Transverse colon (tissue), 4 donors: ENCODE measurements at regions not wholly inside any gene's neighbourhood (a gene's known extent, or its start where the extent isn't known, plus 50 kb on each side); places are given as distances from the start of the nearest gene placed in this dataset.

Source experiments
- DNase-seq: peaks from one replicate; pipeline ENCODE4 v3.0.0-alpha.2; 2019
- H3K27ac ChIP-seq, 4 donors: fragments of 200-600 bp; sonication (generic); 2 replicates each; pipeline ENCODE4 v1.5.1; 2016 to 2018; ENCODE audit warnings: inconsistent platforms in 4 of 4
- H3K27me3 ChIP-seq: fragments of 200-600 bp; sonication (generic); 2 replicates; pipeline ENCODE4 v1.5.1; 2017; ENCODE audit warnings: inconsistent platforms
- H3K36me3 ChIP-seq, 4 donors: fragments of 200-600 bp; sonication (generic); 2 replicates each; pipeline ENCODE4 v1.5.1; 2017 to 2019; ENCODE audit warnings: inconsistent platforms in 4 of 4
- H3K4me1 ChIP-seq, 4 donors: fragments of 200-600 bp; sonication (generic); 2 replicates each; pipeline ENCODE4 v1.5.1; 2017 to 2020; ENCODE audit warnings: inconsistent platforms in 4 of 4
- H3K4me3 ChIP-seq, 4 donors: fragments of 200-600 bp; sonication (generic); 1 replicate in 1 of 4; 2 replicates in 3 of 4; pipeline versions ENCODE4 v1.5.1 to v1.6.1; 2017 to 2019; ENCODE audit warnings: inconsistent platforms in 4 of 4
- H3K9me3 ChIP-seq, 2 donors: fragments of 200-600 bp; sonication (generic); 2 replicates each; pipeline ENCODE4 v1.5.1; 2017 to 2019; ENCODE audit warnings: inconsistent platforms in 2 of 2
- EP300 ChIP-seq: sonication (generic); formaldehyde crosslinking; IDR thresholded peaks from one replicate; pipeline ENCODE4 v1.6.1; 2017; ENCODE audit warnings: antibody characterized with exemption, low read depth
- POLR2A ChIP-seq: fragments of 450-650 bp; IDR thresholded peaks from one replicate; pipeline ENCODE4 v1.6.1; 2016; ENCODE audit warnings: antibody characterized with exemption, mild to moderate bottlenecking, moderate library complexity
- POLR2AphosphoS5 ChIP-seq, 3 donors: sonication (generic); formaldehyde crosslinking; IDR thresholded peaks; one replicate each; pipeline ENCODE4 v1.6.1; 2016; ENCODE audit warnings: antibody characterized with exemption in 3 of 3
- WGBS, 2 donors: methylation state at CpG; one replicate each; pipeline ENCODE4 v1.1.5; 2018; ENCODE audit warnings: low coverage in 1 of 2; 5-methylcytosine and 5-hydroxymethylcytosine counted together
- in situ Hi-C, 4 donors: fragments of 200-750 bp; cut with MboI; loops; one replicate each; pipeline versions ENCODE4 v1.15.0 to v1.15.1; 2017; ENCODE audit warnings: low sequenced_read_pairs in 3 of 4, low pct_ligation_motif_present in 1 of 4, low pct_unique_long_range_greater_than_20kb in 1 of 4
- intact Hi-C: fragments of 100-400 bp; cut with DNase I; formaldehyde crosslinking; loops from one replicate; pipeline ENCODE4 v1.15.1; 2023; ENCODE audit warnings: low total_unique reads
- TF ChIP-seq, protein P1 (sequence below), 5 experiments: fragments of 200-600 bp in 3 of 5; fragments of 450-650 bp in 2 of 5; sonication (generic) in 3 of 5; IDR thresholded peaks; 1 replicate in 2 of 5; 2 replicates in 3 of 5; pipeline ENCODE4 v1.5.1; 2016 to 2017; ENCODE audit warnings: antibody characterized with exemption in 5 of 5, inconsistent platforms in 3 of 5, mild to moderate bottlenecking in 2 of 5, moderate library complexity in 1 of 5

DNA sequence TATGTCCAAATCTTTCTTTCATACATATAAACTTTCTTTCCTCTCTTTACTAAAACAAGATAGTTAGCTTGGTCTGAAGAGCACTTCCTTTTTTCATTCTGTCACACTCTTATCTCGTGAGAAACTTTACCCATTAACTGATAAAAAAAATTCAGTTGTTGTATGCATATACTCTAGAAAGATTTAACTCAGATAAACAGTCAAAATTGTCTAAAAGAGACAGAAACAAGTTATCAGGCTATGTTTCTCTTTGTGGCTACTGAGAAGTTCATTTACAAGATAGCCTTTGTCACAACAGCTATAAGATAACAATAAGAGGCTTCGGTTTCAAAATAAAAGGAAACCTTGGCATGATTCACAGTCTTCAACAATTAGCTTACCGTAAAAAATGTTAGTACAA is 235.7 kb upstream of the ATP10A start:
- intact Hi-C loops (no loop called here), in situ Hi-C loops (loop anchor here in 1 of 4 donors (25.0 kb wide), 2 partner anchors 236 to 662 kb away; partner anchors contain the start of genes ATP10A and UBE3A)
- no peak for DNase-seq
- Histone ChIP-seq H3K36me3 (no peaks in the 10 kb centered on the region), H3K27me3 (no peaks in the 10 kb centered on the region), H3K27ac (no peak overlapping the region), H3K4me1 (no peaks in the 10 kb centered on the region), H3K9me3 (no peaks in the 10 kb centered on the region), H3K4me3 (no peak overlapping the region)
- 24 to 35% methylated on average over 3 of the region's 3 CpGs for WGBS, 2 donors
- TF ChIP-seq, protein P1, sequence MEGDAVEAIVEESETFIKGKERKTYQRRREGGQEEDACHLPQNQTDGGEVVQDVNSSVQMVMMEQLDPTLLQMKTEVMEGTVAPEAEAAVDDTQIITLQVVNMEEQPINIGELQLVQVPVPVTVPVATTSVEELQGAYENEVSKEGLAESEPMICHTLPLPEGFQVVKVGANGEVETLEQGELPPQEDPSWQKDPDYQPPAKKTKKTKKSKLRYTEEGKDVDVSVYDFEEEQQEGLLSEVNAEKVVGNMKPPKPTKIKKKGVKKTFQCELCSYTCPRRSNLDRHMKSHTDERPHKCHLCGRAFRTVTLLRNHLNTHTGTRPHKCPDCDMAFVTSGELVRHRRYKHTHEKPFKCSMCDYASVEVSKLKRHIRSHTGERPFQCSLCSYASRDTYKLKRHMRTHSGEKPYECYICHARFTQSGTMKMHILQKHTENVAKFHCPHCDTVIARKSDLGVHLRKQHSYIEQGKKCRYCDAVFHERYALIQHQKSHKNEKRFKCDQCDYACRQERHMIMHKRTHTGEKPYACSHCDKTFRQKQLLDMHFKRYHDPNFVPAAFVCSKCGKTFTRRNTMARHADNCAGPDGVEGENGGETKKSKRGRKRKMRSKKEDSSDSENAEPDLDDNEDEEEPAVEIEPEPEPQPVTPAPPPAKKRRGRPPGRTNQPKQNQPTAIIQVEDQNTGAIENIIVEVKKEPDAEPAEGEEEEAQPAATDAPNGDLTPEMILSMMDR (IDR thresholded peaks at IDR 0.05): no peak
- TF ChIP-seq EP300: no peak
- TF ChIP-seq POLR2AphosphoS5 (IDR thresholded peaks at IDR 0.05): no peak
- TF ChIP-seq POLR2A: no peak

- Histone ChIP-seq H3K4me3 (no peak overlapping the region), H3K27me3 (no peaks in the 10 kb centered on the region), H3K9me3 (no peaks in the 10 kb centered on the region), H3K36me3 (no peaks in the 10 kb centered on the region), H3K4me1 (no peaks in the 10 kb centered on the region), H3K27ac (no peak overlapping the region)
- 90 to 94% methylated on average over 2 to 6 of the region's 6 CpGs for WGBS, 2 donors
- intact Hi-C loops: no loop called here
- no peak for DNase-seq
- TF ChIP-seq, protein P1 (IDR thresholded peaks at IDR 0.05): no peak
- TF ChIP-seq POLR2A: no peak
- no peak for TF ChIP-seq EP300
- no peak for TF ChIP-seq POLR2AphosphoS5 (IDR thresholded peaks at IDR 0.05)
- in situ Hi-C loops: loop anchor here in 1 of 4 donors (25.0 kb wide), 2 partner anchors 235 to 660 kb away; partner anchors contain the start of genes ATP10A and UBE3A
Observed at GRCh38 chr15:26097216-26097615, 234.1 kb upstream of the ATP10A start.

- no peaks in the 10 kb centered on the region for H3K4me1 ChIP-seq
- TF ChIP-seq POLR2A (no peak), EP300 (no peak), POLR2AphosphoS5 (IDR thresholded peaks at IDR 0.05) (no peak)
- TF ChIP-seq, protein P1 (IDR thresholded peaks at IDR 0.05): no peak
- H3K27me3 ChIP-seq: no peaks in the 10 kb centered on the region
- no peaks in the 10 kb centered on the region for H3K36me3 ChIP-seq
- in situ Hi-C loops (loop anchor here in 1 of 4 donors (25.0 kb wide), 2 partner anchors 234 to 659 kb away; partner anchors contain the start of genes ATP10A and UBE3A), intact Hi-C loops (no loop called here)
- no peak overlapping the region for H3K4me3 ChIP-seq
- DNase-seq: no peak
- WGBS, 2 donors: 33 to 58% methylated on average over 1 to 3 of the region's 3 CpGs
- no peaks in the 10 kb centered on the region for H3K9me3 ChIP-seq
- no peak overlapping the region for H3K27ac ChIP-seq
Observed at GRCh38 chr15:26096581-26096980, 233.5 kb upstream of the ATP10A start.

- 53 to 61% methylated on average over 8 to 24 of the region's 24 CpGs for WGBS, 2 donors
Observed at GRCh38 chr15:26095710-26096330, 232.7 kb upstream of the ATP10A start.

More at GRCh38 chr15:26095710-26096330, 232.7 kb upstream of the ATP10A start:
- no peaks in the 10 kb centered on the region for H3K27me3 ChIP-seq
- DNase-seq: no peak
- intact Hi-C loops: no loop called here
- H3K27ac ChIP-seq: no peak overlapping the region
- no peak overlapping the region for H3K4me3 ChIP-seq
- TF ChIP-seq, protein P1 (IDR thresholded peaks at IDR 0.05): no peak
- TF ChIP-seq POLR2A (no peak), EP300 (no peak), POLR2AphosphoS5 (IDR thresholded peaks at IDR 0.05) (no peak)
- H3K9me3 ChIP-seq: no peaks in the 10 kb centered on the region
- no peaks in the 10 kb centered on the region for H3K36me3 ChIP-seq
- H3K4me1 ChIP-seq: no peaks in the 10 kb centered on the region
- in situ Hi-C loops: loop anchor here in 1 of 4 donors (25.0 kb wide), 2 partner anchors 234 to 659 kb away; partner anchors contain the start of genes ATP10A and UBE3A
